A549 (cell line): ENCODE measurements at regions not wholly inside any gene's neighbourhood (a gene's known extent, or its start where the extent isn't known, plus 50 kb on each side); places are given as distances from the start of the nearest gene placed in this dataset.

Experiments used
- ATAC-seq, 2 experiments: fragments of 200-7000 bp in 1 of 2; fragments of >200 bp in 1 of 2; cut with Nextera tagmentation in 1 of 2; cut with Tn5 transposase in 1 of 2; 3 replicates each; pipeline versions ENCODE4 v1.8.0 to v1.9.1; 2018 to 2020; ENCODE audit warnings: mild to moderate bottlenecking in 1 of 2, moderate library complexity in 1 of 2
- CTCF ChIA-PET: fragments of 300-600 bp; sonication (Branson Sonifier 250); formaldehyde crosslinking; extraction: SDS; loops from one replicate; lab custom pipeline; 2021; ENCODE audit warnings: antibody characterized with exemption, inconsistent platforms; lab: Yijun Ruan, JAX
- POLR2A ChIA-PET: fragments of 350-600 bp; formaldehyde crosslinking; extraction: SDS; loops from one replicate; lab custom pipeline; 2021; ENCODE audit warnings: antibody characterized with exemption, inconsistent platforms; lab: Yijun Ruan, JAX
- DNase-seq, 2 experiments: peaks; one replicate each; pipeline versions ENCODE4 v3.0.0 to v3.0.0-alpha.2; 2011 to 2016; ENCODE audit warnings: low read depth in 1 of 2, low spot score in 1 of 2
- FAIRE-seq: peaks from 2 replicates; lab custom pipeline; 2011; peaks lifted over from hg19 to GRCh38; lab: Jason Lieb, UNC
- H3K27ac ChIP-seq, 2 experiments: fragments of >200 bp; sonication (Bioruptor Twin); formaldehyde crosslinking; 3 replicates each; pipeline ENCODE4 v1.5.1; 2016 to 2017
- H3K4me1 ChIP-seq: fragments of >200 bp; sonication (Bioruptor Twin); formaldehyde crosslinking; 3 replicates; pipeline ENCODE4 v1.6.1; 2016
- H3K4me2 ChIP-seq: fragments of >200 bp; sonication (Bioruptor Twin); formaldehyde crosslinking; 3 replicates; pipeline ENCODE4 v1.6.1; 2016
- H3K4me3 ChIP-seq: fragments of >200 bp; sonication (Bioruptor Twin); formaldehyde crosslinking; 3 replicates; pipeline ENCODE4 v1.5.1; 2016
- H3K9me3 ChIP-seq: fragments of >200 bp; sonication (Bioruptor Twin); formaldehyde crosslinking; 3 replicates; pipeline ENCODE4 v1.6.1; 2016
- CBX2 ChIP-seq: fragments of 200-600 bp; sonication (generic); IDR thresholded peaks from 2 replicates; pipeline ENCODE4 v1.6.1; 2016; ENCODE audit warnings: low read depth, mild to moderate bottlenecking, borderline replicate concordance
- CBX8 ChIP-seq: fragments of 200-600 bp; sonication (generic); IDR thresholded peaks from 2 replicates; pipeline ENCODE4 v1.6.1; 2016
- CEBPB ChIP-seq, 2 experiments: fragments of >200 bp in 1 of 2; sonication (Bioruptor Twin) in 1 of 2; formaldehyde crosslinking in 1 of 2; IDR thresholded peaks; 2 replicates each; pipeline ENCODE4 v1.6.1; 2012 to 2016
- EHF ChIP-seq: fragments of 250-450 bp; sonication (Bioruptor Pico); IDR thresholded peaks from 2 replicates; pipeline ENCODE4 v1.5.0; 2020; ENCODE audit warnings: mild to moderate bottlenecking
- ELK1 ChIP-seq: fragments of 150-350 bp; IDR thresholded peaks from 2 replicates; pipeline ENCODE4 v1.6.1; 2014; ENCODE audit warnings: low read depth, mild to moderate bottlenecking, low read length
- EP300 ChIP-seq, 2 experiments: fragments of >200 bp; sonication (Bioruptor Twin); formaldehyde crosslinking; IDR thresholded peaks; 2 replicates in 1 of 2; 3 replicates in 1 of 2; pipeline ENCODE4 v1.6.1; 2016 to 2017
- GATA3 ChIP-seq: IDR thresholded peaks from 2 replicates; pipeline ENCODE4 v1.6.1; 2012; ENCODE audit warnings: borderline replicate concordance
- HEYL ChIP-seq: fragments of 250-450 bp; sonication (Bioruptor Pico); IDR thresholded peaks from 2 replicates; pipeline ENCODE4 v1.8.0; 2021; ENCODE audit warnings: mild to moderate bottlenecking, moderate library complexity
- HMGXB4 ChIP-seq: fragments of 250-450 bp; sonication (Bioruptor Pico); IDR thresholded peaks from 2 replicates; pipeline ENCODE4 v1.5.0; 2021; ENCODE audit warnings: mild to moderate bottlenecking, moderate library complexity, borderline replicate concordance
- JUNB ChIP-seq: fragments of >200 bp; sonication (Bioruptor Twin); formaldehyde crosslinking; IDR thresholded peaks from 2 replicates; pipeline ENCODE4 v1.6.1; 2016
- KDM5A ChIP-seq: fragments of 200-600 bp; sonication (generic); IDR thresholded peaks from 2 replicates; pipeline ENCODE4 v1.6.1; 2016; ENCODE audit warnings: antibody characterized with exemption, mild to moderate bottlenecking
- MAFK ChIP-seq: fragments of 450-650 bp; IDR thresholded peaks from 2 replicates; pipeline ENCODE4 v1.6.1; 2014; ENCODE audit not compliant: partially characterized antibody
- MAZ ChIP-seq: fragments of 150-350 bp; IDR thresholded peaks from 2 replicates; pipeline ENCODE4 v1.6.1; 2014; ENCODE audit warnings: antibody characterized with exemption, low read depth, low read length, borderline replicate concordance
- NPAS2 ChIP-seq: fragments of 250-450 bp; sonication (Bioruptor Pico); IDR thresholded peaks from 2 replicates; pipeline ENCODE4 v1.8.0; 2022; ENCODE audit warnings: mild to moderate bottlenecking, moderate library complexity, borderline replicate concordance
- NR3C1 ChIP-seq: fragments of >200 bp; sonication (Bioruptor Twin); formaldehyde crosslinking; IDR thresholded peaks from 3 replicates; pipeline ENCODE4 v1.6.1; 2017
- PHF8 ChIP-seq: fragments of 200-600 bp; sonication (generic); IDR thresholded peaks from 2 replicates; pipeline ENCODE4 v1.6.1; 2016; ENCODE audit warnings: low read depth, mild to moderate bottlenecking, antibody characterized with exemption, moderate library complexity, borderline replicate concordance
- POLR2A ChIP-seq: IDR thresholded peaks from 2 replicates; pipeline ENCODE4 v1.6.1; 2012; ENCODE audit warnings: mild to moderate bottlenecking, low read length
- POLR2AphosphoS2 ChIP-seq: conservative IDR thresholded peaks from 2 replicates; pipeline ENCODE4 v1.6.1; 2012; ENCODE audit warnings: low read length, improper control_type of control experiment, inconsistent platforms
- RCOR1 ChIP-seq: fragments of 150-350 bp; IDR thresholded peaks from 2 replicates; pipeline ENCODE4 v1.6.1; 2014; ENCODE audit warnings: antibody characterized with exemption, low read length, low read depth
- RFX5 ChIP-seq: fragments of 450-650 bp; IDR thresholded peaks from 2 replicates; pipeline ENCODE4 v1.7.1; 2014; ENCODE audit warnings: antibody characterized with exemption, mild to moderate bottlenecking, moderate library complexity
- SMC3 ChIP-seq: fragments of >200 bp; sonication (Bioruptor Twin); formaldehyde crosslinking; IDR thresholded peaks from 3 replicates; pipeline ENCODE4 v1.6.1; 2018; ENCODE audit warnings: inconsistent platforms
- TFCP2L1 ChIP-seq: fragments of 250-450 bp; sonication (Bioruptor Pico); IDR thresholded peaks from 2 replicates; pipeline ENCODE4 v1.5.0; 2021; ENCODE audit warnings: mild to moderate bottlenecking
- TP53 ChIP-seq: fragments of 250-450 bp; sonication (Bioruptor Pico); IDR thresholded peaks from 2 replicates; pipeline ENCODE4 v1.5.0; 2021; ENCODE audit warnings: mild to moderate bottlenecking, moderate library complexity
- ZC3H11A ChIP-seq: fragments of 450-650 bp; IDR thresholded peaks from 2 replicates; pipeline ENCODE4 v1.6.1; 2014; ENCODE audit warnings: antibody characterized with exemption, mild to moderate bottlenecking
- ZSCAN20 ChIP-seq: fragments of 250-450 bp; sonication (Bioruptor Pico); IDR thresholded peaks from 2 replicates; pipeline ENCODE4 v1.8.0; 2022; ENCODE audit warnings: mild to moderate bottlenecking, moderate library complexity
- WGBS: methylation state at CpG from one replicate; pipeline ENCODE4 v1.1.6; 2017; ENCODE audit errors: missing lambda C conversion rate; 5-methylcytosine and 5-hydroxymethylcytosine counted together

DNA sequence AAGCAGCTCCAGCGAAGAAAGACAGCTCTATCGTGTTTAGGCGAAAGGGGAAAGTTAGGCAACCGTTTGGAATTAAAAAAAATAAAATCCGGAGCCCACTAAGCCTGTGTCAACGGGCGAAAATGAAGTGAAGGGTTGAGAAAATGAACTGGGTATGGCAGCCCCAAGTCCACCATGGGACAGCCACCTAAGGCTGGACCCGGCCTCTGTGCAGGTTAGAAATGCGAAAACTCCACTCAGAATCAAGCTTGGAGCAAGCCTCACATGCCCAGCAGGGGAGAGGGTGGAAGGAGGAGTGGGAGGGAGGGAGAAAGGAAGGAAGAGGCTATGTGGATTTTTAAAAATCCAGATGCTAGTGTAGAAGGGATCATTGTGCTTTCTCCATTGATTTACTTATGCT, 101.2 kb downstream of the IRS2 start (continued):
- no peak for TF ChIP-seq MAZ
- TF ChIP-seq EHF (CRISPR knock-in tag): no peak
- no peak for TF ChIP-seq RFX5
- TF ChIP-seq CEBPB (IDR thresholded peaks at IDR 0.05): no peak
- TF ChIP-seq HMGXB4 (CRISPR knock-in tag): no peak
- TF ChIP-seq HEYL (CRISPR knock-in tag): no peak
- no peak for TF ChIP-seq MAFK
- TF ChIP-seq TFCP2L1 (CRISPR knock-in tag): no peak

DNA sequence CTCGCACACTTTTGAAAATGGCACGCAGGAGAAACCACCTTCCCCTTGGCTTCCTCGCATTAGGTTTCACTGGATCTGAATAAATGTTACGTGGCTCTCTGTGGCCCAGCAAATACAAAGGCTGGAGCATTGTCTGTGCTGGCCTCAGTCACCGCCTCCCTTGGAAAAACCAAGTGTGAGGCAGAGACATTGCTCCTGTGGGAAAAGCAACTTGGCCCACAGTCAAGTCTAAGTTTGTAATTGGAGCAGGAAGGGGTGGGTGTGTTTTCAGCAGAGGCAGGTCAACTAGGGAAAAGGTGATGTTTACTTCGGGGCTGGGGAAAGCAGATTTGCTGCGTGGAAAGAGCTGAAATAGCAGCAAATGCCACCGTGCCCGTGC, 101.6 kb downstream of the IRS2 start:
- FAIRE-seq (no peak), ATAC-seq (no peak), DNase-seq (no peak)
- ChIA-PET CTCF (no interaction called here), POLR2A (no interaction called here)
- Histone ChIP-seq H3K4me1 (no peaks in the 10 kb centered on the region), H3K9me3 (no peaks in the 10 kb centered on the region), H3K4me2 (0 out of 3 replicates have a peak overlapping the region, but pooled peaks have one; percentile 0), H3K4me3 (no peak overlapping the region), H3K27ac (no peak overlapping the region)
- TF ChIP-seq POLR2A (no peak), SMC3 (no peak)
- WGBS: 61% methylated on average over 9 of the region's 9 CpGs

- TF ChIP-seq PHF8 (no peak), NR3C1 (no peak), CBX8 (no peak), RFX5 (no peak), KDM5A (no peak), POLR2AphosphoS2 (no peak), ZC3H11A (no peak), RCOR1 (no peak), TP53 (CRISPR knock-in tag) (no peak), NPAS2 (CRISPR knock-in tag) (no peak), CBX2 (no peak)
- TF ChIP-seq, all 56 proteins: peak for 0
- POLR2A ChIA-PET: no interaction called here
- Histone ChIP-seq H3K4me2 (no peak overlapping the region), H3K4me1 (no peaks in the 10 kb centered on the region), H3K27ac (no peak overlapping the region), H3K9me3 (no peaks in the 10 kb centered on the region), H3K4me3 (no peak overlapping the region)
- DNase-seq (no peak), ATAC-seq (no peak), FAIRE-seq (no peak)
- CTCF ChIA-PET: no interaction called here
- WGBS: 81% methylated on average over 7 of the region's 7 CpGs
These were observed 102.1 kb downstream of the IRS2 start for GRCh38 chr13:109684084-109684823.

DNA sequence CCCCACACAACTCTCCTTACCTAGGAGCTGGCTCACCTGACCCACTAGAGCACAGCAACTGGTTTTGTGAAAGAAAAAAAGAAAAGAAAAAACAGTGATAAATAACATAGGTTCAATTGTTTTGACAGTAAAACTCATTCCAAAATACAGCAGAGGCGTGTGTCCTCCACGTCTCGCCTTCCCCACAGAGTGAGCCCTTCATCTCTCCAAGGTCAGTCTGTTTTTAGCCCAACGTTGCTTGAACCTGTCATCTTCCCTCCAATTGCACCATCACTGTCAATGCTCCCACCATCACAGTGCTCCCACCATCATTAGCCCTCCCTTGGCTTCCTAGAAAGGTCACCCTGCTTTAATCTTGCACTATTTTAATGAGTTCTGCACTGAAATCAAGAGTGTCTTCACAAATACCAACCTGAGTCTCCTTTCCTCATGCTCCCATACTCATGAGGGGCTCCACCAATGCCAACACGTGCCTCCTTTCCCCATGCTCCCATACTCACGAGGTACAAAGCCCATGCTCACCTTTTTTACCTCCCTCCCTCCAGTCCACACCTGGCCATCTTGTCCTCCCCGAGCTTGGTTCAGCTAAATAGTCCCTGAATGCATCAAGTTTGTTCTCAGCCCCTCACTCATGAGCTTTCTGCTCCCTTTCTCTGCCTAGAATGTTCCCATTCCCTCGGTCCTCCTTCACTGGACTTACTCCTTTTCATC, 103.7 kb downstream of the IRS2 start:
- DNase-seq (no peak), ATAC-seq (no peak), FAIRE-seq (no peak)
- ChIA-PET POLR2A (no interaction called here), CTCF (no interaction called here)
- TF ChIP-seq EP300 (IDR thresholded peaks at IDR 0.05): no peak
- TF ChIP-seq JUNB: no peak
- no peak for TF ChIP-seq ZSCAN20 (CRISPR knock-in tag)
- TF ChIP-seq MAFK: no peak
- no peak for TF ChIP-seq ELK1
- TF ChIP-seq KDM5A: no peak
- TF ChIP-seq GATA3: no peak
- no peak for TF ChIP-seq SMC3
- TF ChIP-seq EHF (CRISPR knock-in tag): no peak
- Histone ChIP-seq H3K4me2 (no peak overlapping the region), H3K9me3 (no peaks in the 10 kb centered on the region), H3K27ac (no peak overlapping the region), H3K4me3 (no peak overlapping the region), H3K4me1 (no peaks in the 10 kb centered on the region)
- WGBS: 66% methylated on average over 8 of the region's 8 CpGs
